IPS-NIHi7 (cell line): ENCODE measurements at regions not wholly inside any gene's neighbourhood (a gene's known extent, or its start where the extent isn't known, plus 50 kb on each side); places are given as distances from the start of the nearest gene placed in this dataset.

Experiments used
- DNase-seq: peaks from one replicate; pipeline ENCODE4 v3.0.0; 2012; ENCODE audit warnings: mixed read lengths; ENCODE audit errors: extremely low spot score

GRCh38 chr3:162802228-162802965, 1305.8 kb downstream of the OTOL1 start:
- no peak for DNase-seq

- no peak for DNase-seq
Measured at GRCh38 chr3:162810776-162811175, 1314.2 kb downstream of the OTOL1 start.

GRCh38 chr3:162842549-162843216, 1346.1 kb downstream of the OTOL1 start:
- no peak for DNase-seq

GRCh38 chr3:162845918-162846317, 1349.3 kb downstream of the OTOL1 start:
- DNase-seq: no peak

GRCh38 chr3:162847511-162847910, 1350.9 kb downstream of the OTOL1 start:
- no peak for DNase-seq

GRCh38 chr3:162863579-162863978, 1367.0 kb downstream of the OTOL1 start:
- DNase-seq: no peak

- no peak for DNase-seq
Measured at GRCh38 chr3:162865466-162865865, 1368.9 kb downstream of the OTOL1 start.

GRCh38 chr3:162879021-162879562, 1382.5 kb downstream of the OTOL1 start:
- no peak for DNase-seq

GRCh38 chr3:162884373-162884772, 1387.8 kb downstream of the OTOL1 start:
- DNase-seq: no peak

- no peak for DNase-seq
Measured at GRCh38 chr3:162892921-162893793, 1396.5 kb downstream of the OTOL1 start.

- no peak for DNase-seq
Measured at GRCh38 chr3:162897291-162897690, 1400.7 kb downstream of the OTOL1 start.

GRCh38 chr3:162932503-162932902, 1435.9 kb downstream of the OTOL1 start:
- no peak for DNase-seq

GRCh38 chr3:162933656-162934055, 1437.0 kb downstream of the OTOL1 start:
- DNase-seq: no peak

GRCh38 chr3:162936706-162937105, 1440.1 kb downstream of the OTOL1 start:
- no peak for DNase-seq

GRCh38 chr3:162938083-162938482, 1441.5 kb downstream of the OTOL1 start:
- DNase-seq: no peak

GRCh38 chr3:162945626-162946025, 1449.0 kb downstream of the OTOL1 start:
- no peak for DNase-seq

GRCh38 chr3:162956711-162957110, 1460.1 kb downstream of the OTOL1 start:
- no peak for DNase-seq

- no peak for DNase-seq
Measured at GRCh38 chr3:162960269-162960668, 1463.7 kb downstream of the OTOL1 start.

GRCh38 chr3:162970292-162970691, 1473.7 kb downstream of the OTOL1 start:
- DNase-seq: no peak

- DNase-seq: no peak
Measured at GRCh38 chr3:162971715-162972114, 1475.1 kb downstream of the OTOL1 start.

GRCh38 chr3:162973428-162973917, 1476.9 kb downstream of the OTOL1 start:
- DNase-seq: no peak

GRCh38 chr3:162978136-162978535, 1481.5 kb downstream of the OTOL1 start:
- DNase-seq: no peak
